ENCODE measurements at regions not wholly inside any gene's neighbourhood (a gene's known extent, or its start where the extent isn't known, plus 50 kb on each side); places are given as distances from the start of the nearest gene placed in this dataset.

GRCh38 chr17:77746393-77746792 is 212.1 kb upstream of the TNRC6C start:
- H3K9me3 ChIP-seq, result no peaks in the 10 kb centered on the region
- H3K27me3 ChIP-seq, result no peaks in the 10 kb centered on the region
- no peak for TF ChIP-seq POLR2AphosphoS5 (IDR thresholded peaks at IDR 0.05; ENCODE audit: insufficient read depth in 1 of 2, low read depth in 1 of 2)
- TF ChIP-seq CTCF (IDR thresholded peaks at IDR 0.05), result no peak
- no peak for TF ChIP-seq POLR2A (IDR thresholded peaks at IDR 0.05)
- H3K36me3 ChIP-seq, result no peaks in the 10 kb centered on the region
- H3K4me3 ChIP-seq, result no peak overlapping the region
- H3K4me1 ChIP-seq, result no peaks in the 10 kb centered on the region
- intact Hi-C loops (cut with DNase I), result no loop called here
- H3K27ac ChIP-seq, result no peak overlapping the region
- no peak for DNase-seq (ENCODE audit: extremely low spot score in 2 of 2)

GRCh38 chr17:77746896-77747554 is 211.5 kb upstream of the TNRC6C start:
- no peaks in the 10 kb centered on the region for H3K4me1 ChIP-seq
- H3K27me3 ChIP-seq, result no peaks in the 10 kb centered on the region
- no peak overlapping the region for H3K4me3 ChIP-seq
- H3K36me3 ChIP-seq, result no peaks in the 10 kb centered on the region
- no peak for DNase-seq (ENCODE audit: extremely low spot score in 2 of 2)
- TF ChIP-seq CTCF (IDR thresholded peaks at IDR 0.05) (no peak), POLR2AphosphoS5 (IDR thresholded peaks at IDR 0.05; ENCODE audit: insufficient read depth in 1 of 2, low read depth in 1 of 2) (no peak), POLR2A (IDR thresholded peaks at IDR 0.05) (no peak)
- H3K9me3 ChIP-seq, result no peaks in the 10 kb centered on the region
- intact Hi-C loops (cut with DNase I), result no loop called here
- H3K27ac ChIP-seq, result no peak overlapping the region

- Histone ChIP-seq H3K4me1 (no peaks in the 10 kb centered on the region), H3K9me3 (no peaks in the 10 kb centered on the region), H3K4me3 (no peak overlapping the region), H3K36me3 (no peaks in the 10 kb centered on the region), H3K27ac (no peak overlapping the region), H3K27me3 (no peaks in the 10 kb centered on the region)
- intact Hi-C loops (cut with DNase I), result no loop called here
- no peak for DNase-seq (ENCODE audit: extremely low spot score in 2 of 2)
- TF ChIP-seq POLR2AphosphoS5 (IDR thresholded peaks at IDR 0.05; ENCODE audit: insufficient read depth in 1 of 2, low read depth in 1 of 2) (no peak), POLR2A (IDR thresholded peaks at IDR 0.05) (no peak), CTCF (IDR thresholded peaks at IDR 0.05) (no peak)
Measured at GRCh38 chr17:77748436-77748835, 210.1 kb upstream of the TNRC6C start.

- Histone ChIP-seq H3K4me1 (no peaks in the 10 kb centered on the region), H3K4me3 (no peak overlapping the region), H3K9me3 (no peaks in the 10 kb centered on the region), H3K27ac (no peak overlapping the region), H3K36me3 (no peaks in the 10 kb centered on the region), H3K27me3 (no peaks in the 10 kb centered on the region)
- no peak for DNase-seq (ENCODE audit: extremely low spot score in 2 of 2)
- TF ChIP-seq POLR2A (IDR thresholded peaks at IDR 0.05), result no peak
- no peak for TF ChIP-seq POLR2AphosphoS5 (IDR thresholded peaks at IDR 0.05; ENCODE audit: insufficient read depth in 1 of 2, low read depth in 1 of 2)
- no peak for TF ChIP-seq CTCF (IDR thresholded peaks at IDR 0.05)
- intact Hi-C loops (cut with DNase I), result no loop called here
Measured at GRCh38 chr17:77749321-77749751, 209.2 kb upstream of the TNRC6C start.

- Histone ChIP-seq H3K4me3 (no peak overlapping the region), H3K27me3 (no peaks in the 10 kb centered on the region), H3K4me1 (no peaks in the 10 kb centered on the region), H3K36me3 (no peaks in the 10 kb centered on the region), H3K9me3 (peaks cover 3% of the 10 kb centered on the region), H3K27ac (no peak overlapping the region)
- intact Hi-C loops (cut with DNase I), result no loop called here
- DNase-seq (ENCODE audit: extremely low spot score in 2 of 2), result no peak
- TF ChIP-seq POLR2A (IDR thresholded peaks at IDR 0.05), result no peak
Measured at GRCh38 chr17:77749989-77750388, 208.5 kb upstream of the TNRC6C start.

Data from vagina (tissue), 2 donors.